IMR-90 (cell line): ENCODE measurements at regions not wholly inside any gene's neighbourhood (a gene's known extent, or its start where the extent isn't known, plus 50 kb on each side); places are given as distances from the start of the nearest gene placed in this dataset.

ENCODE experiments used
- MAFK ChIP-seq: IDR thresholded peaks from 2 replicates; pipeline ENCODE4 v1.6.1; 2012; ENCODE audit warnings: low read depth, low read length, improper control_type of control experiment
- USF2 ChIP-seq: fragments of 150-350 bp; IDR thresholded peaks from 2 replicates; pipeline ENCODE4 v1.6.1; 2017; ENCODE audit warnings: mild to moderate bottlenecking, antibody characterized with exemption, low read length, low read depth
- TF ChIP-seq, protein P1 (sequence below): conservative IDR thresholded peaks from 2 replicates; pipeline ENCODE4 v1.5.1; 2012; ENCODE audit warnings: mild to moderate bottlenecking, low read depth, low read length, improper control_type of control experiment

DNA sequence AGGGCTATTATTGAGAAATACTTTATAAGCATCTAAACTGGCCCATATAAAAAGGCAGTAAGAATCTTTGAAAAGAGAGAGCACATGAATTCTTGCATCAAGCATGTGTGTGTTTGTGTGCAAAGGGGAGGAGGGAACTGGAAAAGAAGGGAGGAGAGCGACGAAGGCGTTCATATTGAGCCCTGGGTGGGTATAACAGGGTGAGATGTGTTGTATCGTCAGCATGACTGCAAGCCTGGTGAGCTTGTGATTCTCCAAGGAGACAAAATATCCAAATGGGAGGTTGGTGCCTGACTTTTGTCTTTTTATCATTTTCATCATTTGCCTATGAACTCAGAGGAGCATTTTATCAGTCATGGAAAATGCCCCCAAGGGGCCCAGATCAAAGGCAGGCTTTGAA is 70.8 kb upstream of the PMFBP1 start:
- TF ChIP-seq, protein P1, sequence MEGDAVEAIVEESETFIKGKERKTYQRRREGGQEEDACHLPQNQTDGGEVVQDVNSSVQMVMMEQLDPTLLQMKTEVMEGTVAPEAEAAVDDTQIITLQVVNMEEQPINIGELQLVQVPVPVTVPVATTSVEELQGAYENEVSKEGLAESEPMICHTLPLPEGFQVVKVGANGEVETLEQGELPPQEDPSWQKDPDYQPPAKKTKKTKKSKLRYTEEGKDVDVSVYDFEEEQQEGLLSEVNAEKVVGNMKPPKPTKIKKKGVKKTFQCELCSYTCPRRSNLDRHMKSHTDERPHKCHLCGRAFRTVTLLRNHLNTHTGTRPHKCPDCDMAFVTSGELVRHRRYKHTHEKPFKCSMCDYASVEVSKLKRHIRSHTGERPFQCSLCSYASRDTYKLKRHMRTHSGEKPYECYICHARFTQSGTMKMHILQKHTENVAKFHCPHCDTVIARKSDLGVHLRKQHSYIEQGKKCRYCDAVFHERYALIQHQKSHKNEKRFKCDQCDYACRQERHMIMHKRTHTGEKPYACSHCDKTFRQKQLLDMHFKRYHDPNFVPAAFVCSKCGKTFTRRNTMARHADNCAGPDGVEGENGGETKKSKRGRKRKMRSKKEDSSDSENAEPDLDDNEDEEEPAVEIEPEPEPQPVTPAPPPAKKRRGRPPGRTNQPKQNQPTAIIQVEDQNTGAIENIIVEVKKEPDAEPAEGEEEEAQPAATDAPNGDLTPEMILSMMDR, result no peak
- TF ChIP-seq MAFK, result no peak
- no peak for TF ChIP-seq USF2
